GM18505 (cell line): ENCODE measurements at regions not wholly inside any gene's neighbourhood (a gene's known extent, or its start where the extent isn't known, plus 50 kb on each side); places are given as distances from the start of the nearest gene placed in this dataset.
"Not testable (repeated sequence)": the region's sequence is repeated elsewhere in the genome, so short reads cannot be mapped to it uniquely, and the experiment has no call there.

Source experiments
- ATAC-seq: cut with Tn5 transposase; IDR thresholded peaks from one replicate; pipeline ENCODE4 v1.9.1; 2021; ENCODE audit not compliant: unreplicated experiment
- POLR2A ChIP-seq: IDR thresholded peaks from 4 replicates; pipeline ENCODE4 v1.6.1; 2011; ENCODE audit warnings: borderline replicate concordance; ENCODE audit not compliant: insufficient read depth, insufficient read length; ENCODE audit errors: extremely low read depth

- no peak for ATAC-seq
- no peak for TF ChIP-seq POLR2A
Measured at GRCh38 chr1:4066860-4067599, 167.0 kb upstream of the C1orf174 start.

DNA sequence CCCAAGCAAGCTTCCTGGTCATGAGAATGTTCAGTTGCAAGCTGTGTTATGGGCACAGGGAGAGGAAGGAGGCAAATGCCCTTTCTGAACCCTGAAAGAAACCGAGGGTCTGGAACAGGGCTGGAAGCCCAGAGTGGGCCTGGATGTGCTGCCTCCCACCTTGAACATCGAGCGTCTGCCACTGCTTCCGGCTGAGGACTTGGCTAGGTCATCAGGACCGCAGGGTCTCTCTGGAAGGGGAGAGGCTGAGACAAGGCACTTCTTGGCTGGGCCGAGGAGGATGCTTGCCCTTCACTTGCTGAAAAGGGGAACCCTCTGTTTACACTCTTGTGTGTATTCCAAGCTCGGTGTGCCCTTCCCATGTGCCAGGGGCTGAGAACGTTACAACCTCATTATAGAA is 168.0 kb upstream of the C1orf174 start:
- ATAC-seq, result no peak

GRCh38 chr1:4071653-4072052 is 171.6 kb upstream of the C1orf174 start:
- no peak for TF ChIP-seq POLR2A
- no peak for ATAC-seq

More for the DNA sequence above, 168.0 kb upstream of the C1orf174 start:
- TF ChIP-seq POLR2A, result no peak

- TF ChIP-seq POLR2A, result no peak
- no peak for ATAC-seq
Measured at GRCh38 chr1:4072481-4073153, 172.5 kb upstream of the C1orf174 start.

DNA sequence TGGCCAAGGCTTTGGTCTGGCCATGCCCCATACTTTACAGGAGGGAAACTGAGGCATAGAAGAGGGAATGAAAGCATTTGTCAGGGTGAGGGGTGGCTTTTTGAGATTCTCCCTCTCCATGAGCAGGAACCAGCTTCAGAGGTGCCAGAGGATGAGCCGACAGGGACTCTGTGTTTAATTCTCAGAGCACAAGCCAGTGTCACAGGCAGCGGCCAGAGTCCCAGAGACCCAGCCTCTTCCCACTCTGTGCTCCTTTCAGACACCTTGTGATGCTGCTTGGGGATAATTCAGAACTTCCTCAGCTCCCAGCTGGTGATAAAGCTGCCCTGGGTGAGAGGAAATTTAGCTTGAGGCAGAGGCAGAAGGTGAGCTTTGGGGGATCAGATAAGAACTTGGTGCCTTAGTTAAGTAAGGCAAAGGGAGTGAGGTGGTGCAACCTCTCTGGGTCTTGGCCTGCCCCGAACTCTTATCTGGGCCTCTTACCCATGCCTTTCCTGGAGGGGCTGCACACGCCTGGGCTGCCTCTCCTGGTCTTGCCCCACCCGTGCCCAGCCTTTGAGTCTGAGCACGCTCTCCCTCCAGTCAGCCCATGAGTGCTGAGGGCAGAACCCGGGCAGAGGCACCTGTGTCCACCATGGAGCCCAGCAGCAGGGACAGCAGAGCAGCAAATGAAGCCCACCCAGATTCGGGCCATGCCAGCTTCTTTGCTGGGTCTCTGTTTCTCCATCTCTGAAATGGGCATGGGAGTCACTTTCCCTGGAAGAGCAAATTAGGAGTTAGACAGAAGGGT is 175.6 kb upstream of the C1orf174 start:
- no peak for TF ChIP-seq POLR2A
- ATAC-seq, result no peak

DNA sequence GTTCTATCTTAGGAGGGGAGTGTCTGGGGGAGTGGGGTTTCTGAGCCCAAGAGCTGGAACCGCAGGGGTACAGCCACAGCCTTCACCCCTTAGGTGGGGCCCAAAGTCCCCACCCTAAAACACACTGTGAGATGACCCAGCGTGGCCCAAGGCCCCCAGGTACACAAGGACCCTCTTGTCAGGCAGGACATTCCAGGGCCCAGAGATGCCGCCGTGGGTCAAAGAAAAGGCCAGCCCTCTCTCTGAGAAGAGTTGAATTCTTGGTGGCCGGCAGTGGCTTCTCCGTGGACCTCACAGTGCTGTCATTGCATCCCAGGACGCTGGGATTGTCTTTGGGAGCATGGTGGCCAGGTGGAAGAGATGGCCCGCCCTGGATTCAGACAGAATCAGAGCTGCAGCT is 176.3 kb upstream of the C1orf174 start:
- TF ChIP-seq POLR2A, result no peak
- ATAC-seq, result no peak

- ATAC-seq, result not testable (repeated sequence)
Measured at GRCh38 chr1:4078091-4078962, 178.3 kb upstream of the C1orf174 start.

DNA sequence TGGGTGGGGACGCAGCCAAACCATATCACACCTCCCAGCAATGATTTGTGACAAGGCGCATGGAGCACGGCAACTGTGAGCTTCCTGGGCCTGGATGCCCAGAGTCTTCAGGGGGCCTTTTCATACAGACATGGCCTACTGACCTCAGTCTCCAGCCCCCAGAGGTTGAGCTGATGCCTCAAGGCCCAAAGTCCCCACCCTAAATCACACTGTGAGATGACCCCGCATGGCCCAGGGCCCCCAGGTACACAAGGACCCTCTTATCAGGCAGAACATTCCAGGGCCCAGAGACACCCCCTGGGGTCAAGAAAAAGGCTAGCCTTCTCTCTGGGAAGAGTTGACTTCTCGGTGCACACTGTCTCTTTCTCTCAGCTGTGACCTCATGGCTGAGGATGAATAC is 179.7 kb upstream of the C1orf174 start:
- no peak for ATAC-seq
- no peak for TF ChIP-seq POLR2A

DNA sequence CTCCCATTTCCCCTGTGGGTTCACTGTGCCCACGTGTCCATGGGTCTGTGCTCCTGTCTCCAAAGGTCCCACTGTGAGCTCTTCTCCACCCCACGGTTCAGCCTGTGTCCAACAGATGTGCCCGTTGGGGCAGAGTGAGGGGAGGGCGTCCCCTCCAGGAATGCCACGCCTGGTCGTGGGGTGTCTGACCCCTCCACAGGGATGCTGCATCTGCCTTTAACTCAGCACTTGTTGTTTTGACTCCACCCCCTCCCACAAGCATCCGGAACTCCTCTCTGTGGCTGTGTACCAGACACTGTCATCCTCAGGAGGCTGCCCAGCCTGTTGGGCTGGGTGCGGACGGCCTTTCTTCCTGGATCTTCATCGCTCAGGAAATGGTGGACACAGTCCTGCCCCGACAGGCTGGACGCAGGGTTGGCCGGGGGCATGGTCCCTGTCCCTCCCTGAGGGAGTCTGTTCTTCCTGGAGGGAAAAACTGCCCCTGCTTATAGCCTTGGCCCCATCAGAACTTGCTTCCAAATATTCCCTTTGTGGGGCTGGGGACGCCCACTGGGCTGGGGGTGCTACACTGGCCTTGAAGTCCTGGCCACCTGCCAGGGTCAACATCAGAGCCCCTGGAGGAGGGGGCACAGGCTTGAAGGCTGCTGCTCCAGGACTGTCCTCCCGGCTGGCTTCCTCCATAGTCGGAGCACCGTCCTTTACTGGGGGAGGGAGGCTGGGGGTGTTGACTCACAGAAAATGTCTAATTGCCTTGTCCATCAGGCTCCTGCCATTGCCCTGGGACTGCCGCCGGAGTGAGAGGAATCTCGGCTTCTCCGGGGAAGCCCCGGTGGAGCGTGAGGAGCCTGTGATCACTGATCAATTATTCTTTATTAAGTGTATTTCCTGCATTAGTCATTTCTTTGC is 182.0 kb upstream of the C1orf174 start:
- no peak for ATAC-seq
- no peak for TF ChIP-seq POLR2A

DNA sequence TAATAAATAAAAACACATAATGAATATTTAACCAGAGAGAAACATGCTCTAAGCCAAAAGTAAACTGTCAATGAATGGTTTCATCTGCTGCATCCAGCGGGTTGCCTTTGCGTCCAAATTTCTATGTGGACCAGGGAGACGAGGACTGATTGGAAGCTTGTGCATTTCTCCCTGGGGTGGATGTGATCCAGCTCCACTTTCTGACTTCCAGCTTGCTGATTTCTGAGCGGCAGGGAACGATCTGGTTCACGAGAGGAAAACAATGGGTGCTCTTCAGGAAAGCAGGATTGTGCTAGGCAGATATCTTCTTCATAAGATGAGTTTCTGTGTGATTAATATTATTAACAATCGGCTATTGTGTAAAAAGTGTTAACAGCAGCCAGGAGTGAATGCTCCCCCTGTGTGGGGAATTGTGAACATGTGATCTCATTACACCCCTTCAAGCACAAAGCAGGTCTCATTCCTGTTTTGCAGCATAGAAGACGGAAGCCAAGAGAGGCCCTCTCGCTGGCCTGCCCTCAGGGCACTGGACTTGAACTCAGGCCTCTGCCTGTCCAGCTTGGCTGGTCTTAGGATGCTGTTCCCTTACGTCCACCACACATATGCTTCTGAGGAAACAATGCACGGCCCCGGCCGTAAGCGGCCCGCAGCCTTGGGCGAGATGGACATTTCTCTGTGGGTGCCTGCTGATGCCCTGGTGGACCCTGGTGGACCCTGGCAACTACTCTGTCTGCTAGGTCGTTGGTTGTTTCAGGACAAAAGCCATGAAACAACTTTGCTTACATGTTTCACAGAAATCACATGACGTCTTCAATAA is 183.4 kb upstream of the C1orf174 start:
- TF ChIP-seq POLR2A, result no peak
- no peak for ATAC-seq

DNA sequence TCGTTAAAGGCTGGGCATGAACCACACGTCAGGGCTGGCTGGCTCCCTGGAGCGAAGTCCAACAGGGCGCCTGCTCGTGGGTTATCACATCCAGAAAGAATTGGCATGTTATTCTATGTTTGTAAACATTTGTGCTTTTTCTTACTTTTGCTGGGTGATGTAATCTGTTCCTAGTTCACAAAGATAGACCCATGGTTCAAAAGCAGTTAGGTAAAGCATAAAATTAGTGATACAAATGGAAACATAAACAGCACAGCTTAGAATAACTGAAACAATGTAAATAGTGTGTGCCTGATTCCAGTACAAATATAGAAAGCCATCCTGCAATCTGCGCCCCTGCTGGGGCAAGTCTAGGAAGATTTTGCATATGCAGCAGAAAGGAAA is 184.0 kb upstream of the C1orf174 start:
- no peak for ATAC-seq
- TF ChIP-seq POLR2A, result no peak
